Muscle layer of duodenum (tissue), 2 donors: ENCODE measurements at regions not wholly inside any gene's neighbourhood (a gene's known extent, or its start where the extent isn't known, plus 50 kb on each side); places are given as distances from the start of the nearest gene placed in this dataset.

Experiments used
- H3K27ac ChIP-seq: one replicate; pipeline ENCODE4 v1.7.0; 2013; ENCODE audit warnings: mild to moderate bottlenecking, low read length
- H3K27me3 ChIP-seq: one replicate; pipeline ENCODE4 v1.7.0; 2013; ENCODE audit warnings: low read depth, mild to moderate bottlenecking, control low read depth, low read length
- H3K36me3 ChIP-seq, 2 donors: one replicate each; pipeline ENCODE4 v1.7.0; 2013; ENCODE audit warnings: low read length in 2 of 2, control low read depth in 1 of 2, mild to moderate bottlenecking in 1 of 2; ENCODE audit not compliant: insufficient read depth in 2 of 2, control insufficient read depth in 1 of 2
- H3K4me1 ChIP-seq, 2 donors: one replicate each; pipeline ENCODE4 v1.7.0; 2013; ENCODE audit warnings: low read length in 2 of 2, mild to moderate bottlenecking in 2 of 2, control low read depth in 1 of 2, moderate library complexity in 1 of 2; ENCODE audit not compliant: insufficient read depth in 2 of 2, control insufficient read depth in 1 of 2
- H3K4me3 ChIP-seq, 2 donors: one replicate each; pipeline ENCODE4 v1.7.0; 2013; ENCODE audit warnings: low read length in 2 of 2, low read depth in 1 of 2, mild to moderate bottlenecking in 1 of 2
- H3K9me3 ChIP-seq, 2 donors: one replicate each; pipeline ENCODE4 v1.7.0; 2013; ENCODE audit warnings: low read length in 2 of 2, control low read depth in 1 of 2, mild to moderate bottlenecking in 1 of 2; ENCODE audit not compliant: control insufficient read depth in 1 of 2
- donor health status: healthy.

DNA sequence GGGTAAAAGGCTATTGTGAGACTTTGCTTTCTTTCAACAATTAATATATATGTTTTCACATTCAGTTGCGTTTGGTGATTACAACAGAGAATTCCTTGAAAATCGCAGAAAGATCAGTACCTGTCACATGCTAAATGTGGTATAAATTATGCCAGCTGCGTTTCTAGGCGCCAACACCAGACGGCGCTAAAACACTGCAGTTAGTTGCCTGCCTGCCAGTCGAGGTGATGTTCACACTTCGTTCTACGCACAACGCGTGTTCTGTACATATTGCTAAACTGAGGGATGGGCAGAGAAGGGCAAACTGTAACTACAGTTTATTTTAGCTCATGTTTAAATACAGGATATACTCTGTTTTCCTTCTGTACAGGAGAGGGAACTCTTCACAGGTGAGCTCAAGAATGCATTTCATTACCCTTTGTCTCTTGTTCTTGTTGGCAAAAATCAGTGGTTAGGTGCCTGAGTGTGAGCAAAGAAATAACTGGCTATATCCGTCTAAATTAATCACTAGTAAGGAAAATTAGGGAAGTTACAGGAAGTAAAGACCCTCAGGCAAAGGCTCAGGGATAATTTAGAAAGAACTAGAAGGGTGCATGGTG is 100.1 kb upstream of the RGS17 start:
- no peaks in the 10 kb centered on the region for H3K36me3 ChIP-seq
- no peaks in the 10 kb centered on the region for H3K9me3 ChIP-seq
- no peaks in the 10 kb centered on the region for H3K27me3 ChIP-seq
- H3K4me3 ChIP-seq = no peak overlapping the region
- no peaks in the 10 kb centered on the region for H3K4me1 ChIP-seq
- no peak overlapping the region for H3K27ac ChIP-seq

DNA sequence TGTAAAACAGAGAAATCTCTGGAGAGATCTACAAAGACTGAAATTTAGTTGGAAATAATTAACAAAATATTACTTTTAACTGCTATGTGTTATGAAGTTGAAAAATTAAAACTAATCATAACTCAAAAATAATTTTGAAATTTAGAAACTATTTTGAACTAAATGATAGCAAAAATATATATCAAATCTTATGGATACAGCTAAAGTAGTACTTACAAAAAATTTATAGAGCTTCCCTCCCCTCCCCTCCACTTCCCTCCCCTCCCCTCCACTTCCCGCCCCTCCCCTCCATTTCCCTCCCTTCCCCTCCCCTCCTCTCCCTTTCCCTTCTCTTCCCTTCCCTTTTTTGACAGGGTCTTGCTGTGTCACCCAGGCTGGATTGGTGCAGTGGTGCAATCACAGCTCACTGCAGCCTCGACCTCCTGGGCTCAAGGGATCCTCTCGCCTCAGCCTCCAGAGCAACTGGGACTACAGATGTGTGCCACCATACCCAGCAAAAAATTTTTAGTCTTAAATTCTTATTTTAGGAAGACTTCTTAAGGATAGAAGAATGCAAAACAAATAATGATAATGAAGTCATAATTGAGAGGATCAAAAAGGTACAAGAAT is 87.2 kb upstream of the RGS17 start:
- Histone ChIP-seq H3K4me3 (no peak overlapping the region), H3K36me3 (no peaks in the 10 kb centered on the region), H3K27me3 (no peaks in the 10 kb centered on the region), H3K9me3 (no peaks in the 10 kb centered on the region), H3K4me1 (no peaks in the 10 kb centered on the region), H3K27ac (no peak overlapping the region)

DNA sequence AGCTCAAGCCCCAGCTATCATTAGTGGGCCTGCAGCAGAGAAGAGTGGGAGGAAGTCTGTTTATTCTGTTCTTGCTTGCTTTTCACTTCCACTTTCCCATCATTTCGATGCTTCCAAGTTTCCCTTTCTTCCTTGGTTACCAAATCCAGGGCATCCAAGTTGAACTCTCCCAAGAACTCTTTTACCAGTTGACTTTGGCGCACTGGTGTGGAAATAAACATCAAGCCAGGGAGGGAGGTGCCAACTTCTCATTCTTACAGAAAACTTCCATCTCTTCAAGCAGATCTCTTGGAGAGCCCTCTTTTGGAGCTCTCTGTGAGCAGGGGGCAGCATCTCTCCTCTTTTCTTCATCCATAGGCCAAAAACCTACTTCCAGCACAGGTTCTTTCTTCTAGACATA is 85.7 kb upstream of the RGS17 start:
- H3K36me3 ChIP-seq = no peaks in the 10 kb centered on the region
- no peak overlapping the region for H3K4me3 ChIP-seq
- H3K27ac ChIP-seq = no peak overlapping the region
- no peaks in the 10 kb centered on the region for H3K4me1 ChIP-seq
- H3K27me3 ChIP-seq = no peaks in the 10 kb centered on the region
- H3K9me3 ChIP-seq = no peaks in the 10 kb centered on the region

DNA sequence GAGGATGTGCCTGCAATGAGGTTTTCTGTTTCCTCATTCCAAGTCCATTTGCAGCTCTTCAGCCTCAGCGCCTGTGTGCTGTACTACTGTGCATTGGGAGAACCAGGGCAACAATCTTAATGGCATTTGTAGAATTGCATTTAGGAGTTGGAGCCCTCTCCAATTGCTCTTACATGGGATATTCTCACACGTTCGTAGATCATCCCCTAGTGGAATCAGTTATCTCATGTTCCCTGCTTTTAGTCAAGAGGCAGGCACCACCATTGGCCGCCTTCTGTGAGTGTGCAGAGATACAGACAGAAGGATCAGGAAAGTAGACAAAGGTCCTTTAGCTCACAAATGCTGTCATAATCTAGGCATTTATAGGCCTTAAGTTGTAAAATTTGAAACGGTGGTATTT is 84.2 kb upstream of the RGS17 start:
- Histone ChIP-seq H3K4me1 (no peaks in the 10 kb centered on the region), H3K9me3 (no peaks in the 10 kb centered on the region), H3K27ac (no peak overlapping the region), H3K4me3 (no peak overlapping the region), H3K36me3 (no peaks in the 10 kb centered on the region), H3K27me3 (no peaks in the 10 kb centered on the region)

DNA sequence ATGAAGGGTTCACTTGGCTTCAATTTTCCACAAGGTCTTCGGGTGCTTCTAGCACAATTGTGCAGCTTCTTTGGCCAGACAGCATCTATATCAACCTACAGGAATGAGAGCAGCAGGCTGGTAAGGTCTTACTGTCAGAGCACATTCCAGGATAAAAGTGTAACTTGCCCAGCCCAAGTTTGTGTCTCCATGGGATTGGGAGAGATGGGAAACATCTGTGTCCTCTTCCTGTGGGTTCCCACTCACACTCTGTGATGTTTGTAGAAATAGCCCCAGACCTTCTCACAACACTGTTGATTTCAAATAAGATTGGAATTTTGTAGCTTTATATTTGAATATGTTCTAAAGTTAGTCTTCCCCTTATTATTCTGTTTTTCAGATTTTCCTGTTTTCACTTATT is 83.4 kb upstream of the RGS17 start:
- no peak overlapping the region for H3K27ac ChIP-seq
- H3K9me3 ChIP-seq = peaks cover 0 to 1% of the 10 kb centered on the region in 2 donors
- H3K4me3 ChIP-seq = no peak overlapping the region
- no peaks in the 10 kb centered on the region for H3K27me3 ChIP-seq
- no peaks in the 10 kb centered on the region for H3K36me3 ChIP-seq
- no peaks in the 10 kb centered on the region for H3K4me1 ChIP-seq

DNA sequence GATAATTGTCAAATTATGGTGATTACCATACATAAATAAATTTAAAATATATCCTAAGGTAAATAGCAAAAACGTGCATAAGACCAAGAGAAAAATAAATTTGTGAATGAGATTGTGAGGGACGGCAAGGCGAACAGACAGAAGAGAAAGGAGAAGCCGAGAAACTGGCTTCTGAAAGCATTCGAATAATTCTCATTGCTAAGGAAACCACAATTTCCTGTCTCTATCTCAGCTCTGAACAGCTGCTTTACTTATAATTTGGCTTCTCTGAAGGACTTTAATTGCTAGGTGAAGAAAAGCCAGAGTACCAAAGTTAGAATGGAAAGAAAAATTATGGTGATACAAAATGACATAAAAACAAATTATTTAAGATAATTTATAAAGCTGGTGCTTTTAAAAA is 79.0 kb upstream of the RGS17 start:
- no peak overlapping the region for H3K27ac ChIP-seq
- H3K4me3 ChIP-seq = no peak overlapping the region
- no peaks in the 10 kb centered on the region for H3K4me1 ChIP-seq

GRCh38 chr6:153208706-153209105 is 77.6 kb upstream of the RGS17 start:
- peaks cover 0 to 2% of the 10 kb centered on the region in 2 donors for H3K9me3 ChIP-seq
- no peaks in the 10 kb centered on the region for H3K4me1 ChIP-seq
- no peaks in the 10 kb centered on the region for H3K36me3 ChIP-seq
- H3K27me3 ChIP-seq = no peaks in the 10 kb centered on the region
- H3K4me3 ChIP-seq = no peak overlapping the region
- no peak overlapping the region for H3K27ac ChIP-seq

More for the DNA sequence above, 79.0 kb upstream of the RGS17 start:
- Histone ChIP-seq H3K9me3 (peaks cover 0 to 2% of the 10 kb centered on the region in 2 donors), H3K36me3 (no peaks in the 10 kb centered on the region), H3K27me3 (no peaks in the 10 kb centered on the region)

GRCh38 chr6:153207617-153208016 is 76.5 kb upstream of the RGS17 start:
- Histone ChIP-seq H3K27me3 (no peaks in the 10 kb centered on the region), H3K4me3 (no peak overlapping the region), H3K9me3 (peaks cover 0 to 2% of the 10 kb centered on the region in 2 donors), H3K4me1 (no peaks in the 10 kb centered on the region), H3K36me3 (no peaks in the 10 kb centered on the region), H3K27ac (no peak overlapping the region)

DNA sequence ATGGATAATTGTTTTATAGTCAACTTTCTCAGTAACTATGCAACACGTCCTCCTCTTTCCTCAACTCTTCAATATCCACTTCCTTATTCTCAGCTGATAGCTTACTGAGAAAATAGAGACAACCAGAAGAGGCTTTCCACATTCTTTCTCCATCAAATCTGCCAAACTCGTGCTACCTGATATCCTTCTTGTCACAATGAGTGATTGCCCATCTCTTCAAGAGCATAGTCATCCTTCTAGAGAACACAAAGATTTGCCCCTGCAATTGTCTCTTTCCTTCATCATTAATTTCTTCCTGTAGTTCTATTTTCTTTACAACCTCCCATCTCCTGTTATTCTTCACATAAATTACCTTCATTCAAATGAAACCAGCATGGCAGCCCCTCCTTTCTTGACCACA is 75.9 kb upstream of the RGS17 start:
- H3K36me3 ChIP-seq = no peaks in the 10 kb centered on the region
- no peaks in the 10 kb centered on the region for H3K27me3 ChIP-seq
- peaks cover 0 to 2% of the 10 kb centered on the region in 2 donors for H3K9me3 ChIP-seq
- no peak overlapping the region for H3K27ac ChIP-seq
- H3K4me1 ChIP-seq = no peaks in the 10 kb centered on the region
- H3K4me3 ChIP-seq = no peak overlapping the region

DNA sequence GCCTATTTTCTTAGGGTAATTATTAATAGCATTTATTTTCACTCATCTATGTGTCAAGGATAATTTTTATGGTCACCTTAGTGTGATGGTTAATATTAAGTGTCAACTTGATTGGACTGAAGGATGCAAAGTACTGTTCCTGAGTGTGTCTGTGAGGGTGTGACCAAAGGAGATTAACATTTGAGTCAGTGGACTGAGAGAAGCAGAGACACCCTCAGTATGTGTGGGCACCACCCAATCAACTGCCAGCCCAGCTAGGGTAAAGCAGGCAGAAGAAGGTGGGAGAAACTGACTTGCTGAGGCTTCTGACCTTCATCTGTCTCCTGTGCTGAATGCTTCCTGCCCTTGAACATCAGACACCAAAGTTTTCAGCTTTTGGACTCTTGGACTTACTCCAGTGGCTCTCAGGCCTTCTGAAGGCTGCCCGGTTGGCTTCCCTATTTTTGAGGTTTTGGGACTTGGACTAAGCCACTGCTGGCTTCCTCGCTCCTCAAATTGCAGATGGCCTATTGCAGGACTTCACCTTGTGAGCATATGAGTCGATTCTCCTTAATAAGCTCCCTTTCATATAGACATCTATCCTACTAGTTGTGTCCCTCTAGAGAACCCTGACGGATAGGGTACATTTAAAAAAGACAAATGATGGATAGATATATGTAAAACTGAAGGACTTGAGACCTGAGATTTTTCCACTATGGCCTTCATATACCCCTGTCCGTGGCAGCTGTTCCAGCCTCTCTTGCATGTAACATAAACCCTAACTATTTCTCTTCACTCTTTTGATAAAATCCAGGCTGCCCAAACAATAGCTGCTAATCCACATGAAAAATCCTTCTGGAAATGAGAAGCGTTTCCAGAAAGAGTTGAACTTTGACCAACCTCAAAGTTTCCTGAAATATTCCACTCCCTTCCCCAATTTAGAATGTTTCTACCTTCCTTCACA is 62.1 kb upstream of the RGS17 start:
- Histone ChIP-seq H3K27ac (no peak overlapping the region), H3K36me3 (no peaks in the 10 kb centered on the region), H3K4me3 (no peak overlapping the region), H3K9me3 (no peaks in the 10 kb centered on the region), H3K4me1 (no peaks in the 10 kb centered on the region), H3K27me3 (no peaks in the 10 kb centered on the region)

DNA sequence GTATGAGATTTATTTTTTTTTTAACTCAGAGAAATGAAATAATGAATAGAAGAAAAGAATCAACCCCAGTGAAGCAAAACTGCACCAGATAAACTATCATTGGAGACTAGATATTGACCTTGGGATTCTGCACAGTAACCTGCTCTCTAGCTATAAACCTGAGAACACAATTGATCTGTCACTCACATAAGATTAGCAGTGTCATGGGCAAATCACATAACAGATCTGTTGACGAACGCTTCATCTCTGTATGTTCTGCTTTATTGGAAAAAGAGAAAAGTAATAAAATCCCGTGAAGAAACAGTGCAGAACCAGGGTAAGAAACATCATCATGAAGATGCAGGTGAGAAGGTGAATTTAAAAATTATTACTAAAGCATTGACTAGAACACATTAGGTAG is 52.8 kb upstream of the RGS17 start:
- no peak overlapping the region for H3K4me3 ChIP-seq
- no peaks in the 10 kb centered on the region for H3K36me3 ChIP-seq
- no peaks in the 10 kb centered on the region for H3K27me3 ChIP-seq
- no peaks in the 10 kb centered on the region for H3K4me1 ChIP-seq
- H3K9me3 ChIP-seq = peaks cover 0 to 2% of the 10 kb centered on the region in 2 donors
- H3K27ac ChIP-seq = no peak overlapping the region
